ENCODE measurements at regions not wholly inside any gene's neighbourhood (a gene's known extent, or its start where the extent isn't known, plus 50 kb on each side); places are given as distances from the start of the nearest gene placed in this dataset.

DNA sequence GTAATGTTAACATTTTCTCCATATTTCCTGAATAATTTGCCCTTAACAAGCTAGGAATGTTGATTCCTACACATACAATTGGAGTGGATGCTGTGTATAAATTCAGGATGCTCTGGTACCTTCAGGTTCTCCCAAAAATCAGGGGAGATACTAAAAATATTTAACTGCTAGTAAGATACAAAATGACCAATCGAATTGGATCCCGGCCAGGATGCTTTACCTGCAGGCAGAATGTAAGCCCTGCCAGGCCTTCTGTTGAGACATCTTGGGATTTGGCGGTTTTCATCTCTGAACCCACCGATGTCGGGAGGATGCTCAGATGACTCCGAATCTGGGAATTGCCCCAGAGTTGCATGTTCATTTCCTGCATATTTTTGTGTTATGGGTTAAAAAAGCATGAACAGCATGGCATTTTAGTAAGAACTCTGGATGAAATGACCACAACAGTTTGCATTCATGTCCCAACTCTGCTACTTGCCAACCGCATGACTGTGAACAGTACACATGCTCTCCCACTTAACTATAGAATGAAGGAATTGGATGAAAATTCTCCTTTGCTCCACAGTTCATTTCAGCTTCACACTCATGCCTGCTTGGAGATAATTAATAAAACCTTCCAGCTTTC, 241.4 kb upstream of the TBL1XR1 start:
- TF ChIP-seq NR2C2 (CRISPR knock-in tag; IDR thresholded peaks at IDR 0.05) (no peak), FOXP1 (CRISPR knock-in tag; IDR thresholded peaks at IDR 0.05; ENCODE audit: borderline replicate concordance) (no peak), TEAD1 (CRISPR knock-in tag; IDR thresholded peaks at IDR 0.05) (no peak), CREB1 (CRISPR knock-in tag; IDR thresholded peaks at IDR 0.05) (no peak), PREB (CRISPR knock-in tag; IDR thresholded peaks at IDR 0.05; ENCODE audit: borderline replicate concordance) (no peak), CREM (CRISPR knock-in tag; IDR thresholded peaks at IDR 0.05) (no peak)
- TF ChIP-seq, protein P1, sequence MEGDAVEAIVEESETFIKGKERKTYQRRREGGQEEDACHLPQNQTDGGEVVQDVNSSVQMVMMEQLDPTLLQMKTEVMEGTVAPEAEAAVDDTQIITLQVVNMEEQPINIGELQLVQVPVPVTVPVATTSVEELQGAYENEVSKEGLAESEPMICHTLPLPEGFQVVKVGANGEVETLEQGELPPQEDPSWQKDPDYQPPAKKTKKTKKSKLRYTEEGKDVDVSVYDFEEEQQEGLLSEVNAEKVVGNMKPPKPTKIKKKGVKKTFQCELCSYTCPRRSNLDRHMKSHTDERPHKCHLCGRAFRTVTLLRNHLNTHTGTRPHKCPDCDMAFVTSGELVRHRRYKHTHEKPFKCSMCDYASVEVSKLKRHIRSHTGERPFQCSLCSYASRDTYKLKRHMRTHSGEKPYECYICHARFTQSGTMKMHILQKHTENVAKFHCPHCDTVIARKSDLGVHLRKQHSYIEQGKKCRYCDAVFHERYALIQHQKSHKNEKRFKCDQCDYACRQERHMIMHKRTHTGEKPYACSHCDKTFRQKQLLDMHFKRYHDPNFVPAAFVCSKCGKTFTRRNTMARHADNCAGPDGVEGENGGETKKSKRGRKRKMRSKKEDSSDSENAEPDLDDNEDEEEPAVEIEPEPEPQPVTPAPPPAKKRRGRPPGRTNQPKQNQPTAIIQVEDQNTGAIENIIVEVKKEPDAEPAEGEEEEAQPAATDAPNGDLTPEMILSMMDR (IDR thresholded peaks at IDR 0.05) = no peak
- TF ChIP-seq, protein P2, sequence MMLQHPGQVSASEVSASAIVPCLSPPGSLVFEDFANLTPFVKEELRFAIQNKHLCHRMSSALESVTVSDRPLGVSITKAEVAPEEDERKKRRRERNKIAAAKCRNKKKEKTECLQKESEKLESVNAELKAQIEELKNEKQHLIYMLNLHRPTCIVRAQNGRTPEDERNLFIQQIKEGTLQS (CRISPR knock-in tag; conservative IDR thresholded peaks at IDR 0.05) = no peak
- TF ChIP-seq, protein P3, sequence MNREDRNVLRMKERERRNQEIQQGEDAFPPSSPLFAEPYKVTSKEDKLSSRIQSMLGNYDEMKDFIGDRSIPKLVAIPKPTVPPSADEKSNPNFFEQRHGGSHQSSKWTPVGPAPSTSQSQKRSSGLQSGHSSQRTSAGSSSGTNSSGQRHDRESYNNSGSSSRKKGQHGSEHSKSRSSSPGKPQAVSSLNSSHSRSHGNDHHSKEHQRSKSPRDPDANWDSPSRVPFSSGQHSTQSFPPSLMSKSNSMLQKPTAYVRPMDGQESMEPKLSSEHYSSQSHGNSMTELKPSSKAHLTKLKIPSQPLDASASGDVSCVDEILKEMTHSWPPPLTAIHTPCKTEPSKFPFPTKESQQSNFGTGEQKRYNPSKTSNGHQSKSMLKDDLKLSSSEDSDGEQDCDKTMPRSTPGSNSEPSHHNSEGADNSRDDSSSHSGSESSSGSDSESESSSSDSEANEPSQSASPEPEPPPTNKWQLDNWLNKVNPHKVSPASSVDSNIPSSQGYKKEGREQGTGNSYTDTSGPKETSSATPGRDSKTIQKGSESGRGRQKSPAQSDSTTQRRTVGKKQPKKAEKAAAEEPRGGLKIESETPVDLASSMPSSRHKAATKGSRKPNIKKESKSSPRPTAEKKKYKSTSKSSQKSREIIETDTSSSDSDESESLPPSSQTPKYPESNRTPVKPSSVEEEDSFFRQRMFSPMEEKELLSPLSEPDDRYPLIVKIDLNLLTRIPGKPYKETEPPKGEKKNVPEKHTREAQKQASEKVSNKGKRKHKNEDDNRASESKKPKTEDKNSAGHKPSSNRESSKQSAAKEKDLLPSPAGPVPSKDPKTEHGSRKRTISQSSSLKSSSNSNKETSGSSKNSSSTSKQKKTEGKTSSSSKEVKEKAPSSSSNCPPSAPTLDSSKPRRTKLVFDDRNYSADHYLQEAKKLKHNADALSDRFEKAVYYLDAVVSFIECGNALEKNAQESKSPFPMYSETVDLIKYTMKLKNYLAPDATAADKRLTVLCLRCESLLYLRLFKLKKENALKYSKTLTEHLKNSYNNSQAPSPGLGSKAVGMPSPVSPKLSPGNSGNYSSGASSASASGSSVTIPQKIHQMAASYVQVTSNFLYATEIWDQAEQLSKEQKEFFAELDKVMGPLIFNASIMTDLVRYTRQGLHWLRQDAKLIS (CRISPR knock-in tag; IDR thresholded peaks at IDR 0.05; ENCODE audit: borderline replicate concordance) = no peak
